GM20431 (cell line): ENCODE measurements at regions not wholly inside any gene's neighbourhood (a gene's known extent, or its start where the extent isn't known, plus 50 kb on each side); places are given as distances from the start of the nearest gene placed in this dataset.
"Not testable (repeated sequence)": the region's sequence is repeated elsewhere in the genome, so short reads cannot be mapped to it uniquely, and the experiment has no call there.

Experiments
- in situ Hi-C: fragments of 300-500 bp; cut with MseI, MboI; formaldehyde crosslinking; loops from one replicate; pipeline ENCODE4 v1.15.0; 2020; ENCODE audit warnings: low sequenced_read_pairs; ENCODE audit not compliant: unreplicated experiment

DNA sequence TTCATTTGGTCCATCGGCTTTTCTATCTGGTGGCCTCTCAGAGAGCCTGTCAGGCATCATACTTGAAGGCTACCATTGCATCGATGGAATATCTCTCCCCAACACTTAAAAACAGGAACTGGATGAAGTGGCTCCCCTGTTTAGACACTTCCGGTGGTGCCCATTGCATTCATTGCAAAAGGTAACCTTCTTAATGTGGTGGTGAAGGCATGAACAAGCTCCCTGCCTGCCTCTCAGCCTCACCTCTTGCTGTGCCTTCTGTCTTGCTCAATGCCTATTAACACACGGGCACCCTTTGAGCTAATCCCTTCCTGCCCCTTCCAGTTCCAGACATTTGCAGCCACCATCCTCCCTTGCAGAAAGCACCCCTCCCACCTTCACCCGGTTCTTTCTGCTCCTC lies 233.1 kb upstream of the MSX2 start:
- in situ Hi-C loops: no loop called here

DNA sequence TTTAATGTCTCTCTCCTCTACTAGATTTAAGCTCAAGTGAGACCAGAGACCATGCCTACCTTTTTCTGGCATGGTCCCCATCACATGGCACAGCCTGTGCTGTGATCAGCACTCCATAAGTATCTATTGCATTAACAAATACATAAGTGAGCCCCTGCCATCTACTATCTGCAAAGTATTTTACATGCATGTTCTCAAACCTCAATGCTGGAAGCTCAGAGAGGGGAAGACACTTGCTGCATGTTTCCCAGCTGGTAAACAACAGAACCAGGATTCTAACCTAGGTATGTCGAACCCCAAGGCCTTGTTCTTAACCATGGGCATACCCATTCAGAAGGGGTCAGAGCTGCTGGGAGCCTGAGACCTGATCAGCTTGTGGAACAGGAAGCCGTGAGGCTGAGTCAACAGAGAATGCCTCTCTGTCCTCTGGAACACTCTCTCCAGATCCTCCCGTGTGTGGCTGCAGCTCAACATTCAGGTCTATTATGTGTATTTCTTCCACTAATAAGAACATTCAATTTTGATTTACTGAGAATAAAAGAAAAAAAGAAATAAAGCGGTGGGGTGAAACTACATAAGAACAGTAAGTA lies 232.5 kb upstream of the MSX2 start:
- in situ Hi-C loops: no loop called here

DNA sequence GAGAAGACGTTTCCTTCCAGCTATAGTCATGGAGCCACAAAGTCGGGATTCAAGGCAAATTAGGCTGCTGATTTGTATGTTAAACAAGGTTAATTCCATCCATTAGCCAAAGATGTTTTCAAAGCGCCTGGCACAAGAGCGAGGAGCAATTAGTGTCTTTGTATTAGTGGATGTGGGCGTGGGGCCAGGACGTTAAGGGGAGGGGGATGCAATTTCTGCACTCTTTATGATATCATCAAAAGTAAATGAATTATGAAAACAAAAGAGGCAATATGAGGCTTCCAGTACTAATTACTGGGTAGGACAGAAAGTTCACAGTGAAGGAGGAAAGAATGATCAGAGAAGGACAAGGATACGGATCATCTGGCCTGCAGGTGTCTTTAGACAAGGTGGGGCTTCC lies 230.9 kb upstream of the MSX2 start:
- in situ Hi-C loops: no loop called here

DNA sequence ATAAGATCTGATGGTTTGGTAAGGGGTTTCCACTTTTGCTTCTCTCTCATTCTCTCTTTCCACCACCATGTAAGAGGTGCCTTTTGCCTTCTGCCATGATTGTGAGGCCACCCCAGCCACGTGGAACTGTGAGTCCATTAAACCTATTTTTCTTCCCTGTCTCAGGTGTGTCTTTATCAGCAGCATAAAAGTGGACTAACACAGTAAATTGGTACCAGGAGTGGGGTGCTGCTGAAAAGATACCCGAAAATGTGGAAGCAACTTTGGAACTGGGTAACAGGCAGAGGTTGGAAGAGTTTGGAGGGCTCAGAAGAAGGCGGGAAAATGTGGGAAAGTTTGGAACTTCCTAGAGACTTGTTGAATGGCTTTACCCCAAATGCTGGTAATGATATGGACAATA lies 226.4 kb upstream of the MSX2 start:
- in situ Hi-C loops: not testable (repeated sequence)

DNA sequence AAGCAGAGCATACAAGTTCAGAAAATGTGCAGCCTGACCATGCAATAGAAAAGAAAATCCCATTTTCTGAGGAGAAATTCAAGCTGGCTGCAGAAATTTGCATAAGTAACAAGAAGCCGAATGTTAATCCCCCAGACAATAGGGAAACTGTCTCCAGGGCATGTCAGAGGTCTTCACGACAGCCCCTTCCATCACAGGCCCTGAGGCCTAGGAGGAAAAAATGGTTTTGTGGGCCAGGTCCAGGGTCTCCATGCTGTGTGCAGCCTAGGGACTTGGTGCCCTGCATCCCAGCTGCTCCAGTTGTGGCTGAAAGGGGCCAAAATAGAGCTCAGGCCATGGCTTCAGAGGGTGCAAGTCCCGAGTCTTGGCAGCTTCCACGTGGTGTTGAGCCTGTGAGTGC lies 225.8 kb upstream of the MSX2 start:
- in situ Hi-C loops: not testable (repeated sequence)

DNA sequence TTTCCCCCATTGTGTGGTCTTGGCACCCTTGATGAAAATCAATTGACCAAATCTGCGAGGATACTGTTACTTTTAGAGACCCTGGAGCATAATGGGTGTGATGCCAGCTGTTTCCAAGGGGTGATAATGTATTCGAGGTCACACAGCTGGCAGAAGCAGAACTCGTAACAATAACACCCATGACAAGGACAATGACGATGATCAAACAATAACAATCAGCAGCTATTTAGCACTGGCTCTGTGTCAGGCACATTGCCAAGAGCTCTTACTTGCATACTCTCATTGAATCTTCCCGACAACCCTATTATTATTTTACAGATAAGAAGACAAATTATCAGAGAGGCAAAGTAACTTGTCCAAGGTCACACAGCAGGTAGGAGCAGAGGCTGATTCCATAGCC lies 223.7 kb upstream of the MSX2 start:
- in situ Hi-C loops: no loop called here

DNA sequence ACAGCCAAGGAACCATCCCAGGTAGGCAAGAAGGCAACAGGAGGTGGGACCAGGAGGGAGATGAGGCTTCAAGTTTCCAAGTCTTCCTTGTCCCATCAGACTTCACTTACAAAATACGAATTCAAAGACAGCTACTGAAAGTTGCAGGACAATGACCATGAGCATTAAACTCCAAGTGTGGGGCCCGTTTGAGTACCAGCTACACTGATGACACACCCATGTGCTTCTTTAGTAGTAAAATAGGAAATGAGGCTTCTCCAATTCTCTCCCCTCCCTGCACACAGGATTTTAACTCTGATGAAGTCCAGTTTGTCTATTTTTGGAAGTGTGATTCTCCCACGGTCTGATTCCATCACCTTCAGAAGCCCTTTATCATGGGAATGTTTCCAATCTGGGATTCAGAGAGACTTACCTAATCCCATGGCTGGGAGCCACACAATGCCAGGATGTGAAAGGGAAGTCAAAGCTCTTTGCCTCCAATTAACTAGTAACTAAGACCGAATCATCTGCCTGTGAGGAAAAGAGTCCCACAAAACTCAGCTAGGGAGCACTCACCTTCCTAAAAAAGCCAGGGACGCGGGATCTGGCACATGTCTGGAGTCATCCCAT lies 222.8 kb upstream of the MSX2 start:
- in situ Hi-C loops: no loop called here

DNA sequence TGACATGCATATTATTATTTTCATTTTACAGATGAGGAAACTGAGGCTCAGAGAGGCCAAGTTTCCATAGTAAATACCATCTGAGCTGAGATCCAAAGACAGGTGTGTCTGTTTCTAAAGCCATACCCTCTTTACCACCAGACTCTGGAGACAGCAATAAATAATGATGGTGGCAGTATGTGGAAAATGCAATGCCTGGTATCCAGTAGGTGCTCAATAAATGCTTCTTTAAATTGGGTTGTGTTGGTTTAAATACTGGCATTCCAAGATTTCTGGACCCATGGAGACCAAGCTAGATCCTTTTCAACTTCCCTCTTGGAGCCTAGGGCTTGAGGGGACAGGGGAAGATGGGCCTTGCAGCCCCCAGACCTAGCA lies 221.3 kb upstream of the MSX2 start:
- in situ Hi-C loops: no loop called here

DNA sequence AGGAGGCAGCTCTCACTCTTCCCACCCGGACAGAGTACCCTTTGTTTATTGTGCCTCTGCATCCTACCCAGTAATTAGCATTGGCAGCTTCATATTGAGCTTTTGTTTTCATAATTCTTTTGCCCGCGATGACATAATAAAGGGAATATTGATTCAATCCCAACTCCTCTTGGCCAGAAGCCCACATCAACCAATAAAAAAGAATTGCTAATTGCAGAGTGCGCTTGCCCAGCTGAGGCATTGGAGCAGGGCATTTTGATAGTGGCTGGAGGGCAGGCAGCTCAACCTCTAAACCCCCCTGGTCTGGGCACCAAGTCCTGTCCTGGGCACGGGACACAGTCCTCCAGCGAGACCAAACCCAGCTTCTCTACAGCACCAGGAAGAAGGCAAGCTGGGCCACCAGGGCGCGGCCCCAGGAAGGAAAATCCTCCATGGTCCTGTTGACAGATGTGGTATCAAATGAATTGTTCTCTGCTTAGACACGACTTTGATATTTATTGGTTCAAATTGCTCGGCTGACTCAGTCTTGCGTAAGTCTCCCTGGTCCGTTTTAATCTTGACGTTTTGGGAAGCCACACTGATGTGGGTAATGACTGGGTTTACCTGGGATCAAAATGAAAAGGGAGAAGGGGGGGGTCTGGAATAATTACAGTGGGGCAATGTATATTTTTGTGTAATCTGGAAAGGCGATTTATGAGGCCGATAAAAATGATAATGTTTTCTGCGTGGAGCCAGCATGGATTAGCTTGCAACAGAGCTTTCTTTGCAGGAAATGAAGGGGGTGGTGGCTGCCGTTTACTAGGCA lies 220.7 kb upstream of the MSX2 start:
- in situ Hi-C loops: no loop called here

DNA sequence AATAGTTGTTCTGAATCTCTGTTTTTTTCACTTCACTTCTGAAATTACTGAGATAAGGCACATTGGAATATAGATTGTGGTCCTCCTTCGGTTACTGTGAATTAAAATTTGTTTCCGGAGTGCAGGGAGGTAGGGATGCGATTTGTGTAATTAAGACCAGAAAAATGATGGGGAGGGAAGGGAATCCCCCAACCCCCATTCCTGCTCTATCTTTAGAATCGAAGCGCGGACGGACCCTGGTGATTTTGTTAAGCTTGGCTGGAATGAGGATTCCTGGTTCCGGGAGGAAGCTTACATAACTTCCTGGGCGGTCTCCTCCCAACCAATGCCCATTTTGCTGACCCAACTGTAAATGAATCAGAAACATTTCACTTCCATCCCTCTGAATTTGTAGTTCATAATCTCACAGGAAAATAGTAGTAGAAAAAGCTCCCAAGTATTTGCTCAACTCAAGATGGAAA lies 220.1 kb upstream of the MSX2 start:
- in situ Hi-C loops: no loop called here

DNA sequence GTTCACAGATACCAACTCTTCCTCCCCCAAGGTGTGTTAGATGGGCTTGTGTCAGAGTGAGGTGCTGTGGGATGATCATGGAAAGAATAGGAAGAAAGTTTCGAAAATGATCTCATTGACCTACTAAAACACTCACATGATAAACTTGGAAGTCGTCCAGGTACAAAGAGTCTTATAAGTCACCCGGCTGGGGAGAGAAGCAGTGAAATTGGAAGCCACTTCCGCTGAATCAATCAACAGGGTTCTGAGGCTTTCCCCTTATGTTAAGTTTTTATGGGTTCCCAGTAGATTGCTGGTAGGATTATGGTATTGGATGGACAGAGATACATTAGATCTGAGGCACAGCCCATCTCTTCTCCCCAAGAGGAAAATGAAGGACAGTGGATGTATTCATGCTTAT lies 218.8 kb upstream of the MSX2 start:
- in situ Hi-C loops: no loop called here

DNA sequence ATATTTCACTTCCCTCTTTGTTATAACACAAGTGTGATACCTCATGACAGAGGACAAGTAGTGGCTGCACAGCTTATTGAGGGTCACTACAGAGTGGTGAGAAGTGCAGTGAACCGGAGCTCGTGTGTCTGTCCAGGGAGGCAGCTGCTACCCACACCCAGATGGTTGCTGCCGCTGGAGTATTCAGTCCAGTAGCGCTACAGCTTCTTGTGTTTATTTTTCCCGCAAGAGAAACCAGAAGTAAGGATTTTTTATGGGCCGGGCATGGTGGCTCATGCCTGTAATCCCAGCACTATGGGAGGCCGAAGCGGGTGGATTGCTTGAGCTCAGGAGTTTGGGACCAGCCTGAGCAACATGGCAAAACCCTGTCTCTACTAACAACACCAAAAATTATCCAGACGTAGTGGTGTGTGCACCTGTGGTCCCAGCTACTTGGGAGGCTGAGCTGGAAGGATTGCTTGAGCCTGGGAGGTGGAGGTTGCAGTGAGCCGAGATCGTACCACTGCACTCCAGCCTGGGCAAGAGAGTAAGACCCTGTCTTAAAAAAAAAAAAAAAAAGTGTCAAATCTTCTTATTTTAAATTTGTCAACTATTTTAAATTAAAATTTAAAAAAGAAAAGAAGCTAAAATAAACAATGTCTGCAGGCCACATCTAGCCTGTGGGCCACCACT lies 213.5 kb upstream of the MSX2 start:
- in situ Hi-C loops: not testable (repeated sequence)

DNA sequence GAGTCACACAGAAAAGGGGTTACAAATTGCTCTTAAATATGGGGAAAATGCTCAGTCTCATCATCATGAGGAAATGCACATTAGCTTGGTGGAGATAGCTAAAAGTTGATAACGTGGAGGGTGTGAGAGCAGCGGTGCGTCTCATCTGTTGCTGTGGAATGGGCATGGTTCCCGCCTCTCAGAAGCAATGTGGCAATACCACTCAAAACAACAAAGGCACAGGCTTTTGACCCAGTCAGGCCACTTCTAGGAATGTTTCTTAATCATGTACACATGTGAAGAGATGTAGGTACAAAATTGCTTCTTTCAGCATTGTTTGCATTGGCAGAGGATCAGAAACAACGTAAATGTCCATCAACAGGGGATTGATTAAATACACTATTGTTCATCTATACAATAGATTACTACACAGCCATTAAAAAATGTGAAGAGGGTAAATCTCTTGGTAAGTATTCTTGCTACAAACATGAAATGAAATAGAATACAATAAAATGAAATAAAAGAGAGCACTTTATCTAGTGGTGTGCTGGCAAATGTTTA lies 212.6 kb upstream of the MSX2 start:
- in situ Hi-C loops: no loop called here

DNA sequence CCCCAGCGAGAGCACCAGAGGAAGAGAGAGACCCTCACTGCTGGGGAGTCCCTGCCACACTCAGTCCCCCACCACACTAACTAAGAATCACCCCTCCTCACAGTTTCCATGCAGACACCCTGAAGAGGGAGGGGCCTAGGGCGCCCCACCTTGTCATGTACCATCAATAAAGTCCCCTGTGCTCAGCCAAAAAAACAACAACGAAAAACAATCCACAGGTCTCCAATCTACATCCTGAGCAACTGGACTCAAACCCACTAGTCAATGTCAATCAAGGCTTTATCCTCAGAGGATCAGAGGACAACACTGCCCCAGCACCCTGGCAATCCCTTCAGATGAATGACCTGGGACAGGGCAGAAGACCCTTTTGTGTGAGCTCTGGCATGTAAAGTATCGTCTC lies 210.1 kb upstream of the MSX2 start:
- in situ Hi-C loops: no loop called here

DNA sequence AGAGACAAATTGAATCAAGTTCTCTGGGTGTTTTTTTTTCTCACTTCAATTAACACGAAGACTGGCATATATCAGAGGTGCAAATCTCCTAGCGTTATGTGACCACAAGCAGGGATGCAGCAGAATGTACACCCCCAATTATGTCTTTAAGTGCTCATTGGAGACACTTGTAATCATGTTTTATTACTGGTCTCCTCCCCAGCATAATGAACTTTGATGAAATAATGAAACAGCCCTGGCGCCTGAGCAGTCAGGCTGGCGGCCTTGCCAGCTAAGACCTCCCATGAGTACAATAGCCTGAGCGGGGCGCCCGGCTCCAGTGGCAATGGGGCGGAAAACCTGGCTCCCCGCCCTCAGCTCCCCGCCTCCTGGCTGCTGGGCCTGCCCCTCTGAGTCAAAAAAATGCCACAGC lies 209.4 kb upstream of the MSX2 start:
- in situ Hi-C loops: no loop called here

DNA sequence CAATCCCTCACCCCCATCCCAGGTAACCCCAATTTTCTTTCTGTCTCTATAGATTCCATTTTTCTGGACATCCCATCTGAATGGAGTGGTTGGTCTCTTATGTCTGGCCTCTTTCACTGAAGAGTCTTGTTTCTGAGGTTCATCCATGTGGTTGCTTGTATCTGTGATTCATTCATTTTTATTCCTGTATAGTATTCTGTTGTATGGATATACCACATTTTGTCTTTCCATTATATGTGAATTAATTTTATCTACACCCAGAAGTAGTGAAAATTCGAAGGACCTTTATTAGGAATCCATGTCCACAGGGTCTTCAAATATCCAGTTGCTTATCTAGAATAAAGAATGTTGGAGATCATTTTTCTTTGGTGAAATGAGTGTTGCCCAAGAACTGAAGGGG lies 207.6 kb upstream of the MSX2 start:
- in situ Hi-C loops: no loop called here

DNA sequence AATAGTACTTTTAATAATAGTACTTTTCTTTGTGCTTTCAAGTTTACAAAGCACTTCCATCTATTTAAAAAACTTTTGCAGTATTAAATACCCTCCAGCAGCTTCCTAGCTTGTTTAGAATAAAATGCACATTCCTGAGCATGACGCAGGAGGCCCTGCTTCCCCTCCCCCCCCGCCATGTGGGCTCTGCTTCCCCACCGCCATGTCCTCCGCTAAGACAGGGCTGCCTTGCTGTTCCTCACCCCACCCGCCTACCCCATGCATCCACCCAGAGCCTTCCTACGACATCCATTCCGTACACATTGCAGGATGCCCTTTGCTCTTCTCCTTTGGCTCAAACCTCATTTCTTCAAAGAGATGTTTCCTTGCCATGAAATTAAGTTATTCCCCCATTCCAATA lies 205.9 kb upstream of the MSX2 start:
- in situ Hi-C loops: no loop called here

DNA sequence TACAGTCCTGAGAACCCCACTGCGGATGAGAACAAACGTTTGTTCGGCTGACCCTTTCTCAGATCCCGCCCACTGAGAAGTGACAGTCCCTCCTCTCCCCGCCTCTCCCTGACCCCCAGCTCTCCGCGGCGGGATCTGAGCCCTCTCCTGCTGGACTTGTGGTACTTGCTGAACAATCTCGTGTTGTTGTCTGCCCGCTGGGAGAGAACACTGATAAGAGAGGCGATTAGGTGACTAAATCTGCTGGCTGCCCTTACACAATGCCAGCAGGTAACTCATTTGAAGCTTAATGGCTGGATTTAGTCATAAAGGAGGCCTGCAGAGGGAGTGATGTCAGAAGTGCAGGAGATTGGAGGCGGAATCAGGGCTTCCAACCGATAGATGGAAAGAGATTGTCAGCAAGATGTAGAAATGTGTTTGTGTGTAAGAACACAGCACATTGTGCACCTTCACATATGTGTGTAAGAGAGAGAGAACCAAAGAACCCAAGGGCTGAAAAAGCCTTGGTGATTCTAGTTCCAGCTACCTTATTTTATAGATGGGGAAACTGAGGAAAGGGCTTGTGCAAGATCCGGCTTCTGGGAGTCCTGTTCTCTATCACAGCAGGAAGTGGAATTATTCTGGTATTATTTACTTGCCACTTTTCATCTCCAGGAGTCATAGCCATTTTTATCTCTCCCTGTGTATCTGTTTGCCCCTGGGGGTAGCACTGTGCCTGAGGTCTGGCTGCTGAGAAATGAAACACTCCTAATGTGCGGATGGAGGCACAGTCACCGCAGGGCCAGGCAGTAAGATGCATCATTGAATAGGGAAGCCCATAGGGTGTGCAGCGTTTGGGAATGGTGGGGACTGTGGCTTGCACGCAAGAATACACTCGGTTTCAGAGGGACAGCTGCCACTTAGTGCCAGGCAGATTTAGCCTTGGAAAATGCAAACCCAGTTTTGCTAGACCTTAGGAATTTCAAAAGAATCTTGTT lies 203.7 kb upstream of the MSX2 start:
- in situ Hi-C loops: no loop called here

DNA sequence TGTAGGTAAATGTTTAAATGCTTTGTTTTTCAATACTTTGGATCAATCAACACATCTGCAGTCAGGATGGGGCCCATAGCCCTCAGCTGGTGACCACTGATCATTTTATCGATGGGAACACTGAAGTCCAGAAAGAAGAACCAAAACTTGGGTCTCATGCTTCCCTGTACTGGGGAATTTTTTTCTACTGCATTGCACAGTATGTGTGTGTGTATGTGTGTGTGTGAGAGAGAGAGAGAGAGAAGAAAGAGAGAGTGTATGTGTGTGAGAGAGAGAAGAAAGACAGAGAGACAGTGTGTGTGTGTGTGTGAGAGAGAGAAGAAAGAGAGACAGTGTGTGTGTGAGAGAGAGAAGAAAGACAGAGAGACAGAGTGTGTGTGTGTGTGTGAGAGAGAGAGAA lies 202.9 kb upstream of the MSX2 start:
- in situ Hi-C loops: no loop called here
